IMR-90 (cell line): ENCODE measurements at regions not wholly inside any gene's neighbourhood (a gene's known extent, or its start where the extent isn't known, plus 50 kb on each side); places are given as distances from the start of the nearest gene placed in this dataset.

ENCODE experiments used
- ATAC-seq: fragments of 200-7000 bp; cut with Tn5 transposase; 2 replicates; pipeline ENCODE4 v1.9.1; 2020; ENCODE audit warnings: low read depth, mild to moderate bottlenecking, moderate library complexity
- BruUV-seq: library from RNA; stranded (reverse); fragments of 400-500 nt; replicated peaks from 2 replicates; lab custom pipeline; 2021; lab: Mats Ljungman, UMichigan
- CTCF ChIA-PET: fragments of 300-600 bp; formaldehyde crosslinking; extraction: SDS; loops from one replicate; lab custom pipeline; 2021; ENCODE audit warnings: antibody characterized with exemption; lab: Yijun Ruan, JAX
- POLR2A ChIA-PET: fragments of 300-600 bp; sonication (Branson Sonifier 250); formaldehyde crosslinking; loops from one replicate; lab custom pipeline; 2022; ENCODE audit warnings: antibody characterized with exemption; ENCODE audit not compliant: unreplicated experiment; lab: Charles Lee
- DNase-seq: peaks from one replicate; pipeline ENCODE4 v3.0.0; 2013
- H2AFZ ChIP-seq: replicated peaks from 2 replicates; pipeline ENCODE3; 2013; ENCODE audit warnings: low read length, mild to moderate bottlenecking; ENCODE audit not compliant: poor library complexity
- H2AK5ac ChIP-seq: 2 replicates; pipeline ENCODE4 v1.6.1; 2013; ENCODE audit warnings: low read depth, low read length, inconsistent platforms
- H2AK9ac ChIP-seq: replicated peaks from 2 replicates; pipeline ENCODE3; 2013; ENCODE audit warnings: mild to moderate bottlenecking, low read depth, low read length, moderate library complexity; ENCODE audit not compliant: poor library complexity
- H2BK120ac ChIP-seq: 2 replicates; pipeline ENCODE4 v1.6.1; 2013; ENCODE audit warnings: low read depth, low read length, inconsistent platforms
- H2BK15ac ChIP-seq: 3 replicates; pipeline ENCODE4 v1.6.1; 2013; ENCODE audit warnings: low read depth, low read length, inconsistent platforms
- H2BK20ac ChIP-seq: 2 replicates; pipeline ENCODE4 v1.6.1; 2013; ENCODE audit warnings: low read depth, mild to moderate bottlenecking, inconsistent platforms, low read length, moderate library complexity
- H2BK5ac ChIP-seq: 2 replicates; pipeline ENCODE4 v1.6.1; 2013; ENCODE audit warnings: mild to moderate bottlenecking, low read depth, low read length, inconsistent platforms; ENCODE audit not compliant: poor library complexity, severe bottlenecking
- H3K14ac ChIP-seq: replicated peaks from 2 replicates; pipeline ENCODE4 v1.6.1; 2013; ENCODE audit warnings: low read depth, low read length, inconsistent platforms
- H3K18ac ChIP-seq: 2 replicates; pipeline ENCODE4 v1.6.1; 2013; ENCODE audit warnings: low read depth, low read length, control low read depth
- H3K23ac ChIP-seq: 2 replicates; pipeline ENCODE4 v1.6.1; 2013; ENCODE audit warnings: low read depth, low read length, inconsistent platforms
- H3K27ac ChIP-seq: 2 replicates; pipeline ENCODE4 v1.5.1; 2013; ENCODE audit warnings: mild to moderate bottlenecking, control low read depth, low read length; ENCODE audit not compliant: insufficient read depth
- H3K27me3 ChIP-seq: 2 replicates; pipeline ENCODE4 v1.6.1; 2013; ENCODE audit warnings: low read length; ENCODE audit not compliant: control insufficient read depth, insufficient read depth
- H3K36me3 ChIP-seq: 2 replicates; pipeline ENCODE4 v1.6.1; 2013; ENCODE audit warnings: low read length, mixed read lengths; ENCODE audit not compliant: control insufficient read depth, insufficient read depth
- H3K4ac ChIP-seq: 2 replicates; pipeline ENCODE4 v1.6.1; 2013; ENCODE audit warnings: low read depth, low read length, inconsistent platforms
- H3K4me1 ChIP-seq: 2 replicates; pipeline ENCODE4 v1.6.1; 2013; ENCODE audit warnings: low read length, mixed read lengths; ENCODE audit not compliant: control insufficient read depth, insufficient read depth
- H3K4me2 ChIP-seq: 2 replicates; pipeline ENCODE4 v1.6.1; 2013; ENCODE audit warnings: low read depth, mild to moderate bottlenecking, control low read depth, low read length, moderate library complexity
- H3K4me3 ChIP-seq: 2 replicates; pipeline ENCODE4 v1.5.1; 2013; ENCODE audit warnings: low read depth, mild to moderate bottlenecking, control low read depth, low read length, moderate library complexity; ENCODE audit not compliant: insufficient read depth
- H3K56ac ChIP-seq: 2 replicates; pipeline ENCODE4 v1.6.1; 2013; ENCODE audit warnings: low read length, inconsistent platforms; ENCODE audit not compliant: insufficient read depth; ENCODE audit errors: extremely low read depth
- H3K79me1 ChIP-seq, 2 experiments: 2 replicates each; pipeline ENCODE4 v1.6.1; 2013; ENCODE audit warnings: low read length in 2 of 2, inconsistent platforms in 1 of 2, low read depth in 1 of 2
- H3K9ac ChIP-seq: 2 replicates; pipeline ENCODE4 v1.6.1; 2013; ENCODE audit warnings: low read depth, low read length, control low read depth
- H3K9me1 ChIP-seq: 2 replicates; pipeline ENCODE4 v1.6.1; 2013; ENCODE audit warnings: low read length, inconsistent platforms; ENCODE audit not compliant: insufficient read depth
- H3K9me3 ChIP-seq: 2 replicates; pipeline ENCODE4 v1.6.1; 2013; ENCODE audit warnings: low read length; ENCODE audit not compliant: control insufficient read depth, insufficient read depth
- H4K20me1 ChIP-seq: 2 replicates; pipeline ENCODE4 v1.6.1; 2013; ENCODE audit warnings: low read length, inconsistent platforms; ENCODE audit not compliant: insufficient read depth
- H4K5ac ChIP-seq: 2 replicates; pipeline ENCODE4 v1.6.1; 2013; ENCODE audit warnings: mild to moderate bottlenecking, low read depth, low read length, control low read depth
- H4K8ac ChIP-seq, 2 experiments: 2 replicates each; pipeline ENCODE4 v1.6.1; 2013; ENCODE audit warnings: low read depth in 2 of 2, low read length in 2 of 2, control low read depth in 1 of 2, inconsistent platforms in 1 of 2
- H4K91ac ChIP-seq: 2 replicates; pipeline ENCODE4 v1.6.1; 2013; ENCODE audit warnings: low read depth, low read length, inconsistent platforms; ENCODE audit not compliant: insufficient read depth
- CHD1 ChIP-seq: IDR thresholded peaks from 2 replicates; pipeline ENCODE4 v1.6.1; 2012; ENCODE audit warnings: low read depth, low read length, improper control_type of control experiment
- CTCF ChIP-seq: conservative IDR thresholded peaks from 2 replicates; pipeline ENCODE4 v1.5.1; 2012; ENCODE audit warnings: mild to moderate bottlenecking, low read depth, low read length, improper control_type of control experiment
- ELK1 ChIP-seq: fragments of 150-350 bp; IDR thresholded peaks from 2 replicates; pipeline ENCODE4 v1.6.1; 2016; ENCODE audit warnings: low read depth, mild to moderate bottlenecking, low read length, moderate library complexity, borderline replicate concordance
- MAZ ChIP-seq: IDR thresholded peaks from 2 replicates; pipeline ENCODE4 v1.6.1; 2012; ENCODE audit warnings: low read depth, mild to moderate bottlenecking, low read length, improper control_type of control experiment, moderate library complexity, borderline replicate concordance
- RFX5 ChIP-seq: IDR thresholded peaks from 2 replicates; pipeline ENCODE4 v1.8.0; 2012; ENCODE audit warnings: low read depth, mild to moderate bottlenecking, low read length, moderate library complexity
- USF2 ChIP-seq: fragments of 150-350 bp; IDR thresholded peaks from 2 replicates; pipeline ENCODE4 v1.6.1; 2017; ENCODE audit warnings: mild to moderate bottlenecking, antibody characterized with exemption, low read length, low read depth
- WGBS, 2 experiments: methylation state at CpG; one replicate each; pipeline versions ENCODE4 v1.1.5 to v1.1.7; 2013; ENCODE audit warnings: missing lambda C conversion rate in 2 of 2; ENCODE audit not compliant: insufficient read length in 1 of 2; ENCODE audit errors: extremely low coverage in 2 of 2; 5-methylcytosine and 5-hydroxymethylcytosine counted together
- dilution Hi-C: fragments of 300-500 bp; cut with HindIII; formaldehyde crosslinking; loops from one replicate; pipeline ENCODE4 v1.14.3; 2018; ENCODE audit warnings: low sequenced_read_pairs; ENCODE audit not compliant: unreplicated experiment
- in situ Hi-C: fragments of 300-500 bp; cut with MboI; formaldehyde crosslinking; loops from 3 replicates; pipeline ENCODE4 v1.14.3; 2019; ENCODE audit warnings: low sequenced_read_pairs, inconsistent platforms, mixed read lengths
- intact Hi-C: fragments of 100-400 bp; cut with micrococcal nuclease; formaldehyde crosslinking; loops from 2 replicates; pipeline ENCODE4 v1.10.0; 2022

GRCh38 chr7:83808982-83809381 is 160.0 kb upstream of the SEMA3E start:
- H3K4ac ChIP-seq = no peak overlapping the region
- DNase-seq = no peak
- no peak overlapping the region for H3K23ac ChIP-seq
- H3K56ac ChIP-seq = no peak overlapping the region
- H3K14ac ChIP-seq = no peak overlapping the region
- ChIA-PET CTCF (no interaction called here), POLR2A (no interaction called here)
- no peak overlapping the region for H2BK5ac ChIP-seq
- in situ Hi-C loops (no loop called here), intact Hi-C loops (no loop called here), dilution Hi-C loops (no loop called here)
- no TSS peak for BruUV-seq
- no peak overlapping the region for H3K27ac ChIP-seq
- H2AK5ac ChIP-seq = no peak overlapping the region
- no peak overlapping the region for H3K4me3 ChIP-seq
- H2BK15ac ChIP-seq = no peak overlapping the region
- no peak overlapping the region for H3K18ac ChIP-seq
- H3K27me3 ChIP-seq = no peaks in the 10 kb centered on the region
- no peaks in the 10 kb centered on the region for H4K20me1 ChIP-seq
- ATAC-seq = no peak
- H3K36me3 ChIP-seq = no peaks in the 10 kb centered on the region
- H2BK120ac ChIP-seq = no peak overlapping the region
- no peaks in the 10 kb centered on the region for H3K9me1 ChIP-seq
- H2BK20ac ChIP-seq = no peak overlapping the region
- no peak overlapping the region for H4K5ac ChIP-seq
- H3K4me2 ChIP-seq = no peak overlapping the region
- no peak overlapping the region for H2AK9ac ChIP-seq
- H4K8ac ChIP-seq = no peak overlapping the region
- H3K4me1 ChIP-seq = no peaks in the 10 kb centered on the region
- no peak overlapping the region for H3K9ac ChIP-seq
- H3K79me1 ChIP-seq = no peaks in the 10 kb centered on the region
- H2AFZ ChIP-seq = no peak overlapping the region
- H4K91ac ChIP-seq = no peak overlapping the region
- WGBS, 2 experiments = no CpG with 5 or more reads among the region's 2 CpGs
- H3K9me3 ChIP-seq = no peaks in the 10 kb centered on the region
- no peak for TF ChIP-seq USF2
- no peak for TF ChIP-seq CHD1
- TF ChIP-seq MAZ = no peak
- TF ChIP-seq RFX5 = no peak
- no peak for TF ChIP-seq ELK1
- no peak for TF ChIP-seq CTCF
